K562 (cell line): ENCODE measurements at regions not wholly inside any gene's neighbourhood (a gene's known extent, or its start where the extent isn't known, plus 50 kb on each side); places are given as distances from the start of the nearest gene placed in this dataset.

Experiments
- ATAC-seq: fragments of 200-7000 bp; cut with Tn5 transposase; 3 replicates; pipeline ENCODE4 v1.9.1; 2020; ENCODE audit warnings: moderate library complexity
- BruUV-seq: library from RNA; stranded (reverse); fragments of 400-500 nt; replicated peaks from 2 replicates; lab custom pipeline; 2021; lab: Mats Ljungman, UMichigan
- CTCF ChIA-PET: fragments of 300-600 bp; formaldehyde crosslinking; extraction: SDS; loops from one replicate; lab custom pipeline; 2021; ENCODE audit warnings: low intra/inter-chr PET ratio; lab: Yijun Ruan, JAX
- POLR2A ChIA-PET: fragments of 300-600, 350-650 bp; sonication (Branson Sonifier 250); formaldehyde crosslinking; extraction: SDS; loops from one replicate; lab custom pipeline; 2021; ENCODE audit warnings: antibody characterized with exemption, inconsistent platforms; lab: Yijun Ruan, JAX
- DNase-seq, 4 experiments: peaks; one replicate each; pipeline versions ENCODE4 v3.0.0 to v3.0.0-alpha.2; 2011 to 2018; ENCODE audit warnings: low spot score in 3 of 4, mixed read lengths in 3 of 4; ENCODE audit errors: extremely low read depth in 1 of 4
- FAIRE-seq: peaks from 2 replicates; lab custom pipeline; 2011; peaks lifted over from hg19 to GRCh38; lab: Jason Lieb, UNC
- H2AFZ ChIP-seq: 2 replicates; pipeline ENCODE4 v1.6.0; 2011; ENCODE audit warnings: low read depth, low read length, control low read depth, inconsistent platforms
- H3K27ac ChIP-seq: fragments of 200-600 bp; 3 replicates; pipeline ENCODE4 v1.8.0; 2011; ENCODE audit warnings: low read depth, mild to moderate bottlenecking, control low read depth, inconsistent platforms, low read length, moderate library complexity, mixed read lengths; ENCODE audit errors: extremely low read depth
- H3K27me3 ChIP-seq, 2 experiments: fragments of 300-600 bp in 1 of 2; 2 replicates in 1 of 2; 3 replicates in 1 of 2; pipeline versions ENCODE4 v1.6.0 to v1.8.0; 2011; ENCODE audit warnings: inconsistent platforms in 2 of 2, low read length in 2 of 2, mild to moderate bottlenecking in 1 of 2, mixed read lengths in 1 of 2, moderate library complexity in 1 of 2; ENCODE audit not compliant: control insufficient read depth in 2 of 2, insufficient read depth in 2 of 2
- H3K36me3 ChIP-seq: fragments of 300-600 bp; 3 replicates; pipeline ENCODE4 v1.8.0; 2011; ENCODE audit warnings: mild to moderate bottlenecking, low read length, inconsistent platforms; ENCODE audit not compliant: control insufficient read depth, insufficient read depth
- H3K4me1 ChIP-seq, 2 experiments: fragments of 200-600 bp in 1 of 2; replicated peaks in 1 of 2; 2 replicates in 1 of 2; 3 replicates in 1 of 2; pipeline versions ENCODE4 v1.5.1 to v1.8.0; 2011; ENCODE audit warnings: inconsistent platforms in 2 of 2, low read length in 2 of 2, mild to moderate bottlenecking in 1 of 2, mixed read lengths in 1 of 2, moderate library complexity in 1 of 2; ENCODE audit not compliant: control insufficient read depth in 2 of 2, insufficient read depth in 2 of 2
- H3K4me2 ChIP-seq: 2 replicates; pipeline ENCODE4 v1.6.1; 2011; ENCODE audit warnings: low read length, control low read depth, inconsistent platforms, mixed read lengths; ENCODE audit not compliant: insufficient read depth
- H3K4me3 ChIP-seq: fragments of 200-600 bp; sonication (generic), shearing (Covaris generic); 2 replicates; pipeline ENCODE4 v1.5.1; 2016; ENCODE audit warnings: control low read depth, inconsistent platforms
- H3K79me2 ChIP-seq: fragments of 200-600 bp; 3 replicates; pipeline ENCODE4 v1.8.0; 2011; ENCODE audit warnings: low read length, inconsistent platforms; ENCODE audit not compliant: control insufficient read depth, insufficient read depth
- H3K9ac ChIP-seq, 2 experiments: 2 replicates each; pipeline versions ENCODE4 v1.6.0 to v1.6.1; 2011; ENCODE audit warnings: low read depth in 2 of 2, low read length in 2 of 2, control low read depth in 1 of 2, inconsistent platforms in 1 of 2, mild to moderate bottlenecking in 1 of 2, mixed read lengths in 1 of 2; ENCODE audit not compliant: insufficient read depth in 1 of 2
- H3K9me1 ChIP-seq: one replicate; pipeline ENCODE4 v1.6.0; 2011; ENCODE audit warnings: inconsistent platforms, mild to moderate bottlenecking, low read length, moderate library complexity; ENCODE audit not compliant: control insufficient read depth, insufficient read depth
- H3K9me3 ChIP-seq: replicated peaks from 2 replicates; pipeline ENCODE4 v1.5.1; 2011; ENCODE audit warnings: low read depth, low read length, inconsistent platforms; ENCODE audit not compliant: control insufficient read depth, insufficient read depth
- H4K20me1 ChIP-seq: replicated peaks from 2 replicates; pipeline ENCODE4 v1.6.1; 2011; ENCODE audit warnings: low read length, inconsistent platforms, mixed read lengths; ENCODE audit not compliant: control insufficient read depth, insufficient read depth
- CHCHD3 ChIP-seq: fragments of 250-450 bp; sonication (Bioruptor Pico); IDR thresholded peaks from 2 replicates; pipeline ENCODE4 v2.1.2; 2022; ENCODE audit warnings: mild to moderate bottlenecking
- EGR1 ChIP-seq: fragments of 450-650 bp; conservative IDR thresholded peaks from 2 replicates; pipeline ENCODE4 v1.6.1; 2017; ENCODE audit warnings: mild to moderate bottlenecking
- EZH2 ChIP-seq: IDR thresholded peaks from 2 replicates; pipeline ENCODE4 v1.6.1; 2012; ENCODE audit warnings: low read depth, mild to moderate bottlenecking, inconsistent platforms, low read length, borderline replicate concordance
- HMG20A ChIP-seq: fragments of 450-650 bp; formaldehyde crosslinking; conservative IDR thresholded peaks from 2 replicates; pipeline ENCODE4 v1.4.0; 2020; ENCODE audit warnings: mild to moderate bottlenecking, mixed read lengths
- JUN ChIP-seq, 2 experiments: sonication (generic) in 1 of 2; formaldehyde crosslinking in 1 of 2; IDR thresholded peaks; 2 replicates each; pipeline versions ENCODE4 v1.6.1 to v1.8.0; 2012 to 2022; ENCODE audit warnings: borderline replicate concordance in 2 of 2, mild to moderate bottlenecking in 2 of 2, improper control_type of control experiment in 1 of 2, low read depth in 1 of 2, low read length in 1 of 2, missing genetic modification reagents in 1 of 2
- LEF1 ChIP-seq: fragments of 450-650 bp; IDR thresholded peaks from 2 replicates; pipeline ENCODE4 v1.6.1; 2016; ENCODE audit warnings: mild to moderate bottlenecking
- RBM25 ChIP-seq: fragments of 200-400 bp; formaldehyde crosslinking; IDR thresholded peaks from 2 replicates; pipeline ENCODE4 v1.6.1; 2018; ENCODE audit warnings: low read length, low read depth, moderate library complexity; ENCODE audit not compliant: severe bottlenecking
- RNF2 ChIP-seq: sonication (generic); IDR thresholded peaks from 2 replicates; pipeline ENCODE4 v1.6.1; 2016
- TRIM28 ChIP-seq: fragments of 450-650 bp; IDR thresholded peaks from 2 replicates; pipeline ENCODE4 v1.6.1; 2017
- ZKSCAN8 ChIP-seq: fragments of 200-800 bp; sonication (Bioruptor generic); IDR thresholded peaks from 2 replicates; pipeline ENCODE4 v1.6.1; 2016; ENCODE audit warnings: missing genetic modification characterization, missing compliant biosample characterization
- WGBS: fragments of 100-300 bp; shearing (Covaris generic); methylation state at CpG from one replicate; pipeline ENCODE4 v1.1.6; 2016; ENCODE audit warnings: low coverage, mixed read lengths; ENCODE audit not compliant: insufficient coverage; ENCODE audit errors: missing lambda C conversion rate; 5-methylcytosine and 5-hydroxymethylcytosine counted together
- in situ Hi-C: fragments of 300-500 bp; cut with MboI; formaldehyde crosslinking; loops from 4 replicates; pipeline ENCODE4 v1.15.0; 2018; ENCODE audit warnings: inconsistent platforms, mixed read lengths
- intact Hi-C: fragments of 100-400 bp; cut with micrococcal nuclease; formaldehyde crosslinking; loops from 2 replicates; pipeline ENCODE4 v1.14.2; 2022
- TF ChIP-seq, protein P1 (sequence below): sonication (generic); formaldehyde crosslinking; IDR thresholded peaks from 2 replicates; pipeline ENCODE4 v1.8.0; 2022; ENCODE audit warnings: missing genetic modification reagents, mild to moderate bottlenecking, moderate library complexity, borderline replicate concordance
- TF ChIP-seq, protein P2 (sequence below): sonication (generic); formaldehyde crosslinking; IDR thresholded peaks from 2 replicates; pipeline ENCODE4 v1.8.0; 2022; ENCODE audit warnings: mild to moderate bottlenecking, missing genetic modification reagents

DNA sequence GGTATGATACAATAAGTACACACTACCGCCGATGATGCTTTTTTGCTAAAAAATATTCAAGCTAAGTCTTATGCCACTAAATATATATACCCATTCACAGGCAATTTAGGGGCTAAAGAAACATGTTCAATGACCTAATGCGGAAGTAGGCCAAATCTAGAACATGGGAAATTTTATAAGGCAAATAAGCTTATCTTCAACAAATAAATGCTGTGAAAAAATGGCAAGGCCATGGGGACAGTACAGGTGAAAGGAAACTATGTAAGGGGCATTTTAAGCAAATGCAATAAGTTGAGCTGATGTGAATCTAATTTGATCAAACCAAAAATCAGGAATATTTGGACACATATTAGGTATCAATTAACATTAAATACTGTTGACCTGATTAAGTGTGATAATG lies 339.5 kb upstream of the EDIL3 start:
- no TSS peak for BruUV-seq
- Histone ChIP-seq H3K4me3 (no peak overlapping the region), H3K27ac (no peak overlapping the region), H3K9me1 (no peaks in the 10 kb centered on the region), H4K20me1 (no peaks in the 10 kb centered on the region), H2AFZ (no peak overlapping the region), H3K9ac (no peak overlapping the region), H3K9me3 (no peaks in the 10 kb centered on the region), H3K36me3 (no peaks in the 10 kb centered on the region), H3K4me1 (no peaks in the 10 kb centered on the region), H3K27me3 (no peaks in the 10 kb centered on the region), H3K79me2 (no peaks in the 10 kb centered on the region), H3K4me2 (no peak overlapping the region)
- in situ Hi-C loops, result no loop called here
- intact Hi-C loops, result no loop called here
- TF ChIP-seq, protein P1, sequence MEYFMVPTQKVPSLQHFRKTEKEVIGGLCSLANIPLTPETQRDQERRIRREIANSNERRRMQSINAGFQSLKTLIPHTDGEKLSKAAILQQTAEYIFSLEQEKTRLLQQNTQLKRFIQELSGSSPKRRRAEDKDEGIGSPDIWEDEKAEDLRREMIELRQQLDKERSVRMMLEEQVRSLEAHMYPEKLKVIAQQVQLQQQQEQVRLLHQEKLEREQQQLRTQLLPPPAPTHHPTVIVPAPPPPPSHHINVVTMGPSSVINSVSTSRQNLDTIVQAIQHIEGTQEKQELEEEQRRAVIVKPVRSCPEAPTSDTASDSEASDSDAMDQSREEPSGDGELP (CRISPR knock-in tag), result no peak
- POLR2A ChIA-PET, result no interaction called here
- ATAC-seq (no peak), DNase-seq (no peak), FAIRE-seq (no peak)
- CTCF ChIA-PET, result no interaction called here
- WGBS, result 1% methylated on average over 3 of the region's 3 CpGs

DNA sequence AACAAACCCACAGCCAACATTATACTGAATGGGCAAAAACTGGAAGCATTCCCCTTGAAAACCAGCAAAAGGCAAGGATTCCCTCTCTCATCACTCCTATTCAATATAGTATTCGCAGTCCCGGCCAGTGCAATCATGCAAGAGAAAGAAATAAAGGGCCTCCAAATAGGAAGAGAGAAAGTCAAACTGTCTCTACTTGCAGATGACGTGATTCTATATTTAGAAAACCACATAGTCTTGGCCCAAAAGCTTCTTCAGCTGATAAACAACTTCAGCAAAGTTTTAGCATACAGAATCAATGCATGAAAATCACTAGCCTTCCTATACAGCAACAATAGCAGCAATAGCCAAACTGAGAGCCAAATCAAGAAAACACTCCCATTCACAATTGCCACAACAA lies 333.7 kb upstream of the EDIL3 start:
- POLR2A ChIA-PET, result no interaction called here
- no TSS peak for BruUV-seq
- Histone ChIP-seq H3K27me3 (no peaks in the 10 kb centered on the region), H3K9ac (no peak overlapping the region), H2AFZ (no peak overlapping the region), H3K79me2 (no peaks in the 10 kb centered on the region), H3K9me3 (no peaks in the 10 kb centered on the region), H3K36me3 (no peaks in the 10 kb centered on the region), H3K4me3 (no peak overlapping the region), H4K20me1 (no peaks in the 10 kb centered on the region), H3K9me1 (no peaks in the 10 kb centered on the region), H3K27ac (no peak overlapping the region), H3K4me1 (no peaks in the 10 kb centered on the region), H3K4me2 (no peak overlapping the region)
- ATAC-seq (no peak), DNase-seq (no peak), FAIRE-seq (no peak)
- intact Hi-C loops (no loop called here), in situ Hi-C loops (no loop called here)
- CTCF ChIA-PET, result no interaction called here
- 0% methylated on average over 3 of the region's 3 CpGs for WGBS
- TF ChIP-seq TRIM28 (no peak), LEF1 (no peak), CHCHD3 (no peak), JUN (IDR thresholded peaks at IDR 0.05; ENCODE audit: borderline replicate concordance, low read depth, low read length) (no peak), JUN (CRISPR knock-in tag; IDR thresholded peaks at IDR 0.05; ENCODE audit: borderline replicate concordance) (no peak), EGR1 (no peak), ZKSCAN8 (CRISPR knock-in tag) (no peak), RBM25 (no peak), RNF2 (no peak), EZH2 (no peak), HMG20A (CRISPR knock-in tag) (no peak)
- TF ChIP-seq, protein P2, sequence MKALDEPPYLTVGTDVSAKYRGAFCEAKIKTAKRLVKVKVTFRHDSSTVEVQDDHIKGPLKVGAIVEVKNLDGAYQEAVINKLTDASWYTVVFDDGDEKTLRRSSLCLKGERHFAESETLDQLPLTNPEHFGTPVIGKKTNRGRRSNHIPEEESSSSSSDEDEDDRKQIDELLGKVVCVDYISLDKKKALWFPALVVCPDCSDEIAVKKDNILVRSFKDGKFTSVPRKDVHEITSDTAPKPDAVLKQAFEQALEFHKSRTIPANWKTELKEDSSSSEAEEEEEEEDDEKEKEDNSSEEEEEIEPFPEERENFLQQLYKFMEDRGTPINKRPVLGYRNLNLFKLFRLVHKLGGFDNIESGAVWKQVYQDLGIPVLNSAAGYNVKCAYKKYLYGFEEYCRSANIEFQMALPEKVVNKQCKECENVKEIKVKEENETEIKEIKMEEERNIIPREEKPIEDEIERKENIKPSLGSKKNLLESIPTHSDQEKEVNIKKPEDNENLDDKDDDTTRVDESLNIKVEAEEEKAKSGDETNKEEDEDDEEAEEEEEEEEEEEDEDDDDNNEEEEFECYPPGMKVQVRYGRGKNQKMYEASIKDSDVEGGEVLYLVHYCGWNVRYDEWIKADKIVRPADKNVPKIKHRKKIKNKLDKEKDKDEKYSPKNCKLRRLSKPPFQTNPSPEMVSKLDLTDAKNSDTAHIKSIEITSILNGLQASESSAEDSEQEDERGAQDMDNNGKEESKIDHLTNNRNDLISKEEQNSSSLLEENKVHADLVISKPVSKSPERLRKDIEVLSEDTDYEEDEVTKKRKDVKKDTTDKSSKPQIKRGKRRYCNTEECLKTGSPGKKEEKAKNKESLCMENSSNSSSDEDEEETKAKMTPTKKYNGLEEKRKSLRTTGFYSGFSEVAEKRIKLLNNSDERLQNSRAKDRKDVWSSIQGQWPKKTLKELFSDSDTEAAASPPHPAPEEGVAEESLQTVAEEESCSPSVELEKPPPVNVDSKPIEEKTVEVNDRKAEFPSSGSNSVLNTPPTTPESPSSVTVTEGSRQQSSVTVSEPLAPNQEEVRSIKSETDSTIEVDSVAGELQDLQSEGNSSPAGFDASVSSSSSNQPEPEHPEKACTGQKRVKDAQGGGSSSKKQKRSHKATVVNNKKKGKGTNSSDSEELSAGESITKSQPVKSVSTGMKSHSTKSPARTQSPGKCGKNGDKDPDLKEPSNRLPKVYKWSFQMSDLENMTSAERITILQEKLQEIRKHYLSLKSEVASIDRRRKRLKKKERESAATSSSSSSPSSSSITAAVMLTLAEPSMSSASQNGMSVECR (CRISPR knock-in tag), result no peak
